Retinal pigment epithelial cell (primary cell): ENCODE measurements at regions not wholly inside any gene's neighbourhood (a gene's known extent, or its start where the extent isn't known, plus 50 kb on each side); places are given as distances from the start of the nearest gene placed in this dataset.
"Not testable (repeated sequence)": the region's sequence is repeated elsewhere in the genome, so short reads cannot be mapped to it uniquely, and the experiment has no call there.

ENCODE experiments used
- DNase-seq: peaks from one replicate; pipeline ENCODE4 v3.0.0-alpha.2; 2010; ENCODE audit warnings: low read depth
- H3K4me3 ChIP-seq: 2 replicates; pipeline ENCODE4 v1.5.1; 2011; ENCODE audit warnings: mild to moderate bottlenecking, low read length, control low read depth, moderate library complexity
- TF ChIP-seq, protein P1 (sequence below): conservative IDR thresholded peaks from 2 replicates; pipeline ENCODE4 v1.5.1; 2011; ENCODE audit warnings: low read depth, low read length, control low read depth, inconsistent platforms

DNA sequence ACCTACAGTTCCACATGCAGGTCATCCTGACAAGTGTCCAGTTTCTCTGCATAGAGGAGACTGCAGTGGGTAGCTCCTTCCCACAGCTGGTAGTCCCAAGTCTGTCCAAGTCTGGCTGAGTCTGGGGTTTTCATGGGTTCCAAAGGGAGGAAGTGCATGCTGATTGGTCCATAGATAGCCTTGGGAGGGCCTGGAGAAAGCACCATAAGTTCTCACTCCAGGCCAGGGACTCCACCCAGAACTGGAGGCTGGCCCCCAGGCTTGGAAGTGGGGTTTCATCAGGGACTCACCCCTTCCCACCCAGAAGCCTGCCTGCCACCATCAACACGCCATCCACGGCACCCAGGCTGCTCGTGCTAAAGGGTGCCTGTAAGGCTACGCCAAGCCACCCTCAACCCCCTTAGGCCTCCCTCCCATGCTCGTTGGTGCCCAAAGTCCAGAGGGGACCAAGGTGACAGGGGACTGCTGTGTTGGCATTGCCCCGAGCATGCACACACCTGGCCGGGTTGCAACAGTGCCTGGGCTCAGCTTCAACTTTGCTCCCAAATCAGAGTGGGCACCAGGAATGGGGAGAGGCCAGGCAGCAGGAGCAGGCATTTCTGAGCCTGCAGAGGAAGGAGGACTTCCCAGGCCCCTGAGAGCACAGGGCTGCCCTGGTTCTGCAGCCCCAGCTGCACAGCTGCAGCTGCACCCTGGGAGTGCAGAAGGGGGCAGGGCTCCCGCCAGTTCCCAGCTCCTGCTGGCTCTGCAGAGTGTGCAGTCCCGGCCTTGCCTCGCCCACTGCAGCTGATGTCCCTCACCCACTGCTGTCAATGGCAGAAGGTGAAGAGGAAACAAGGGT, 116.5 kb upstream of the MAP2 start:
- no peak overlapping the region for H3K4me3 ChIP-seq
- TF ChIP-seq, protein P1, sequence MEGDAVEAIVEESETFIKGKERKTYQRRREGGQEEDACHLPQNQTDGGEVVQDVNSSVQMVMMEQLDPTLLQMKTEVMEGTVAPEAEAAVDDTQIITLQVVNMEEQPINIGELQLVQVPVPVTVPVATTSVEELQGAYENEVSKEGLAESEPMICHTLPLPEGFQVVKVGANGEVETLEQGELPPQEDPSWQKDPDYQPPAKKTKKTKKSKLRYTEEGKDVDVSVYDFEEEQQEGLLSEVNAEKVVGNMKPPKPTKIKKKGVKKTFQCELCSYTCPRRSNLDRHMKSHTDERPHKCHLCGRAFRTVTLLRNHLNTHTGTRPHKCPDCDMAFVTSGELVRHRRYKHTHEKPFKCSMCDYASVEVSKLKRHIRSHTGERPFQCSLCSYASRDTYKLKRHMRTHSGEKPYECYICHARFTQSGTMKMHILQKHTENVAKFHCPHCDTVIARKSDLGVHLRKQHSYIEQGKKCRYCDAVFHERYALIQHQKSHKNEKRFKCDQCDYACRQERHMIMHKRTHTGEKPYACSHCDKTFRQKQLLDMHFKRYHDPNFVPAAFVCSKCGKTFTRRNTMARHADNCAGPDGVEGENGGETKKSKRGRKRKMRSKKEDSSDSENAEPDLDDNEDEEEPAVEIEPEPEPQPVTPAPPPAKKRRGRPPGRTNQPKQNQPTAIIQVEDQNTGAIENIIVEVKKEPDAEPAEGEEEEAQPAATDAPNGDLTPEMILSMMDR = no peak
- DNase-seq = no peak

DNA sequence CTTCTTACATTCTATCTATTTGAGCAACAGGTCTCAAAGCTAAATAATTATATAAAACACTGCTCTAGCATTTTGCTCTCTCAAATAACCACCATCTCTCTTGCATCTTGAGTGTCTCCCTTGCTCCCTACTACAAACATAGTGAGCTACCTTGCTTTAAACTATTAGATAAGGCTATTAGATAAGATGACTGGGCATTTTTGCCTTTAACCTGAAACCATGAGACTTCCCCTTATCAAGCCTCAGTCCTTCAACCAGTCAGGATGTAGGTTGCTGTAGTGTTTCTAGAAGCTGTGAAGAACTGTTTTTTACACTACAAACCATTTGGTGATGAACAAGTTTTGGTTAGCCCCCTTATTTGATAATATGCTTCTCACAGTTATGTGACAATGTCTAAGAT, 115.4 kb upstream of the MAP2 start:
- no peak overlapping the region for H3K4me3 ChIP-seq
- DNase-seq = no peak
- TF ChIP-seq, protein P1 = no peak

DNA sequence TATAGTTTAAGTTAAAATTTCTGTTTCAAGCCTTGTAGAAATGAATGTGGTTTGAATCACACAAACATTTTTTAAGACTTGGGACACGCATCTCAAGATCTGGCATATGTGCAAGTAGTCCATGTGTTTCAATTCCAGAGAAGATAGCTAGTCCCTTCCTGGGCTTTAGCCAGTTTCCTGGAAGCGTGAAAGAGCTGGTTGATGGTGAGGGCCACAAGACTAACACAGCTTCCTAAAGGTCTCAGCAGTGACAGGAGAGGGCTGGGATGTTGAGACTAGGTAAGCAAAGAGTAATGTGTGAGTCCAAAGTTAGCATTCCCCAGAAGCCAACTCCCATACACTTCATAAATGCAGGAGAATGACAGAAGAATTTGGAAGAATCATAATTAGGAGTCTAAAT, 111.9 kb upstream of the MAP2 start:
- H3K4me3 ChIP-seq = no peak overlapping the region
- TF ChIP-seq, protein P1 = no peak
- DNase-seq = no peak

DNA sequence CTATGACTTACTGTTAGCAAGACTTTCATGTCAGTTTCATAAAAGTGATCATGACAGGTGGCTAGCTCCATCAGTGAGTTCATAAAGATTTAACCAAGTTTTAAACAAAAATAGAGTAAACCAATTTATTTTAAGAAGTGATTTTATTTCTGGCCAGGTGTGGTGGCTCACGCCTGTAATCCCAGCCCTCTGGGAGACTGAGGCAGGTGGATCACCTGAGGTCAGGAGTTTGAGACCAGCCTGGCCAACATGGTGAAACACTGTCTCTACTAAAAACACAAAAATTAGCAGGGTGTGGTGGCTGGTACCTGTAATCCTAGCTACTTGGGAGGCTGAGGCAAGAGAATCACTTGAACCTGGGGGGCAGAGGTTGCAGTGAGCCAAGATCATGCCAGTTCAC, 111.4 kb upstream of the MAP2 start:
- H3K4me3 ChIP-seq, DNase-seq: not testable (repeated sequence)

DNA sequence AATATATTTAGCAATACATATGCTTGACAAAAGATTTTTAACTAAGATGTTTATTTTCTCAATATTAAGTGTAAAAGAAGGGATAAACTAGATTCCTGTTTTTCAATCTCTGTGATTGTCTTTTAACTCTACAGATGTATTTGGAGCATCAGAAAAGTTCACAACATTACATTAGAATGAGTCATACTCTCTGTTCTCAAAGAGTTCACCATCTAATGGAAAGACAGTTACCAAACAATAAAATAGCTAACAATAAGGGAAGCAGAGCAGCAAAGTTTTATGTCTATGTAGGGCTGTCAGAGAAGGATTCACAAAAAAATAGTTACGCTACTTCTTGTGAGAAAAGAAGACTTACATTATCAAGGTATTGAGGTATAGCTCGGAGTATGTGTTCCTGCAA, 109.2 kb upstream of the MAP2 start:
- TF ChIP-seq, protein P1 = no peak
- no peak for DNase-seq
- no peak overlapping the region for H3K4me3 ChIP-seq

DNA sequence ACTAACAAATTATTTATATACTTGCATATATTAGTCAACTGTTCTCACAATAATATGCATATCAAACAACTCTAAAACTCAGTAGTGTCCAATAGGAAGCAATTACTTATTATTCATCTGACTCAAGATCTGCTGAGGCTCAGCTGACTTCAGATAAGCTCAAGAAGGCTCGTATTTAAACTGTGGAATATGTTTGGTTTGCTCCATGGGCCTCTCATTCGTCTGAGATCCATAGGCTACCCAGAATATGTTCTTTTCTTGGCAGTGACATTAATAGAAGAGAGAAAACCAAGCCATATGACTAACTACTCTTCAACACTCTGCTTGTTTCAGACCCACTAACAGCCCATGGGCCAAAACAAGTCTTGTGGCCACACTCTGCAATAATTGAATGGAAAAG, 107.7 kb upstream of the MAP2 start:
- TF ChIP-seq, protein P1 = no peak
- DNase-seq = no peak
- no peak overlapping the region for H3K4me3 ChIP-seq

DNA sequence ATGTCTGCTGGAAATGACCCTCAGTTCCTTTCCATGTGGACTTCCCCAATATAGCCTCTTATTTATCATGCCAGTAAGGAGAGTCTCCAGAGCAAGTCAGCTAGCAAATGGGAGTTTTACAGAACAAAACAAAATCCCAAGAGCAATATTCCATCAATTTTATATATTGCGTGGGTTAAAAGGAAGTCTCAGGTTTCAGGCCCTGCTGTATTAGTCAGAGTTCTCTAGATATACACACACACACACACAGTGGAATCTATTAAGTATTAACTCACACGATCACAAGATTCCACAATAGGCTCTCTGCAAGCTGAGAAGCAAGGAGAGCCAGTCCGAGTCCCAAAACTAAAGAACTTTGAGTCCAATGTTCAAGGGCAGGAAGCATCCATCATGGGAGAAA, 102.8 kb upstream of the MAP2 start:
- no peak overlapping the region for H3K4me3 ChIP-seq
- TF ChIP-seq, protein P1 = no peak
- DNase-seq = no peak
